Ectodermal cell (in vitro differentiated cells): ENCODE measurements at regions not wholly inside any gene's neighbourhood (a gene's known extent, or its start where the extent isn't known, plus 50 kb on each side); places are given as distances from the start of the nearest gene placed in this dataset.
A peak's percentile ranks its signal among the peaks of the same experiment; 100 is the strongest.
"Not testable (repeated sequence)": the region's sequence is repeated elsewhere in the genome, so short reads cannot be mapped to it uniquely, and the experiment has no call there.

Source experiments
- H3K27ac ChIP-seq: 2 replicates; pipeline ENCODE4 v1.7.0; 2013; ENCODE audit warnings: mild to moderate bottlenecking, low read depth, low read length; ENCODE audit not compliant: insufficient read depth, poor library complexity, severe bottlenecking
- H3K27me3 ChIP-seq: 2 replicates; pipeline ENCODE4 v1.7.0; 2013; ENCODE audit warnings: mild to moderate bottlenecking, low read length; ENCODE audit not compliant: insufficient read depth, control insufficient read depth, poor library complexity, severe bottlenecking
- H3K36me3 ChIP-seq: one replicate; pipeline ENCODE4 v1.7.0; 2013; ENCODE audit warnings: low read length; ENCODE audit not compliant: control insufficient read depth, insufficient read depth
- H3K4me1 ChIP-seq: one replicate; pipeline ENCODE4 v1.7.0; 2013; ENCODE audit warnings: low read length; ENCODE audit not compliant: control insufficient read depth, insufficient read depth
- H3K4me3 ChIP-seq: 2 replicates; pipeline ENCODE4 v1.7.0; 2013; ENCODE audit warnings: low read depth, low read length, control low read depth; ENCODE audit not compliant: insufficient read depth
- H3K9me3 ChIP-seq: 2 replicates; pipeline ENCODE4 v1.7.0; 2013; ENCODE audit warnings: mild to moderate bottlenecking, low read length, moderate library complexity; ENCODE audit not compliant: control insufficient read depth
- WGBS, 2 experiments: methylation state at CpG; one replicate each; pipeline ENCODE4 v1.1.7; 2013; ENCODE audit warnings: missing lambda C conversion rate in 2 of 2; 5-methylcytosine and 5-hydroxymethylcytosine counted together

DNA sequence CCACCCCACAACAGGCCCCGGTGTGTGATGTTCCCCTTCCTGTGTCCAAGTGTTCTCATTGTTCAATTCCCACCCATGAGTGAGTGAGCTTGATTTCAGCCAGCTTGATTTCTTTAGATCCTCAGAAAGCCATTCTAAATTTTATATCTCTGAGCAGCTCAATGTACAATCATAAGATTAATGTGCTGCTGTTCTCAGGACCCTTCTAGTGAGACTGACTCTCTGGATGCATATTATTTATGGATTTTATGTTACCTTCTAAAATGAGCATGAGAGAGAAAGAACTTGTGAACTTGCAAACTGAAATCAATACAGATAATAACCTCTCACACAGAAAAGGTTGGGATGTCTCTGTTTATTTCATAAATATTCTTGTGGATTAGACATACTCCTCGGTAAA lies 1133.5 kb upstream of the TMPRSS15 start:
- no peaks in the 10 kb centered on the region for H3K27me3 ChIP-seq
- H3K36me3 ChIP-seq = no peaks in the 10 kb centered on the region
- no peaks in the 10 kb centered on the region for H3K4me1 ChIP-seq
- H3K9me3 ChIP-seq = no peaks in the 10 kb centered on the region
- 95 to 100% methylated on average over 2 of the region's 2 CpGs for WGBS, 2 experiments
- no peak overlapping the region for H3K27ac ChIP-seq
- H3K4me3 ChIP-seq = no peak overlapping the region

DNA sequence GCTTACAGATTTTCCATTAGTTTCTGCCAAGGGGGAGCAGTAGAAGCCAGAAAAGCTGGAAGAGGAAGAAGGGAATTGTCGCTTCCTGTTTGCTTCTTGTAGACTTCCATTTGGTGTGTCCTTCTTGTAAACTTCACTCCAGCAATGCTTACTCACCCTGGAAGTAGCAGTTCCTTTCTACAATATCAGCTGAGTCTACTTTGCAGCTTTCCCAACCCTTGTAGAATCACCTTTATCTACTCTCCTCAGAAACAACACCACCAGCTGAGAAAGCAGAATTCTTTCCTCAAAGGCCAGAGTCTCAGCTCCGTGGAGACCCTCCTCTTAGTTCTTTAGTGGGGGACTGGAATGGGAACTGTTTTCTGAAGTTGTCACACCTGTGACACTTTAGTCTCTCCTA lies 1136.7 kb upstream of the TMPRSS15 start:
- Histone ChIP-seq H3K36me3 (no peaks in the 10 kb centered on the region), H3K4me3 (no peak overlapping the region), H3K27ac (no peak overlapping the region), H3K27me3 (no peaks in the 10 kb centered on the region), H3K9me3 (peaks cover 2% of the 10 kb centered on the region), H3K4me1 (no peaks in the 10 kb centered on the region)
- WGBS, 2 experiments = 69 to 83% methylated on average over 2 of the region's 2 CpGs

DNA sequence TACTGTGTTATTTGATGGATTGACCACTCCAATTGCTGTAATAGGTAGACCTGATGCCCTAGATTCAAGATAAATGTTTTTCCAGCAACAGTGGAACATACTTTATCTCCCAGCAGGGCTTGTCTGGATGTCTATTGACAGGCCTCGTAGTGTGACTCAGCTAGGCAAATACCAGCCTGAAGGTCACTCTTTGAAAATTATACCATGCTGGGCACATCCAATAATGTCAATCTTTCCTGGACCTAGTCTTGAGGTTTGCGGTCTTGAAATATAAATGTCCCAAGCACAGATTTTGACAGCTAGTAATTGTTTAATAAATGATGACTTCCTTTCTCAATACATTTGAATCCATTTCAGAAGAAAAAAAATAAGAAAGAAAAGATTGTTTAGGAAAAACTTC lies 1138.0 kb upstream of the TMPRSS15 start:
- H3K4me3 ChIP-seq = no peak overlapping the region
- 54 to 84% methylated on average over 1 to 2 of the region's 2 CpGs for WGBS, 2 experiments
- no peak overlapping the region for H3K27ac ChIP-seq
- H3K4me1 ChIP-seq = no peaks in the 10 kb centered on the region
- H3K36me3 ChIP-seq = no peaks in the 10 kb centered on the region
- no peaks in the 10 kb centered on the region for H3K27me3 ChIP-seq
- peaks cover 2% of the 10 kb centered on the region for H3K9me3 ChIP-seq

DNA sequence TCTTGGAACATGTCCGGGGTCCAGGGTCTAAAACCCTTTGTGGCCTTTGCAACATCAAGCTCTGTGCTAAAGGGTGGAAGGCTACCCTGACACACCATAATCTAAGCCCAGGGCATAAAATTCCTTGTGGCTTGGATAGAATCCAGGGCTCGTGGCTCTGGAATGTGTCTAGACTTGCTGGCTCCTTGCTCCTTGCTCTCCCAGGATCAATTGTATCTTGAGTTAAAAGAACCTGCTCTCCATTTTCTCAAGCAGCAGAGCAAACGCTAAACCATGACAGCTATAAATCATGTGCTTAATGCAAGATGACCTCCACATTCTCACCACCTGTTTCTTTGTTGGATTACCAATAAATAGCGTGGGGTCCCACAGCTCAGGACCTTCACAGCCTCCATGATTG lies 1140.9 kb upstream of the TMPRSS15 start:
- H3K36me3 ChIP-seq, H3K27me3 ChIP-seq, H3K4me1 ChIP-seq, H3K27ac ChIP-seq, H3K9me3 ChIP-seq, H3K4me3 ChIP-seq: not testable (repeated sequence)
- 92 to 93% methylated on average over 4 of the region's 4 CpGs for WGBS, 2 experiments

DNA sequence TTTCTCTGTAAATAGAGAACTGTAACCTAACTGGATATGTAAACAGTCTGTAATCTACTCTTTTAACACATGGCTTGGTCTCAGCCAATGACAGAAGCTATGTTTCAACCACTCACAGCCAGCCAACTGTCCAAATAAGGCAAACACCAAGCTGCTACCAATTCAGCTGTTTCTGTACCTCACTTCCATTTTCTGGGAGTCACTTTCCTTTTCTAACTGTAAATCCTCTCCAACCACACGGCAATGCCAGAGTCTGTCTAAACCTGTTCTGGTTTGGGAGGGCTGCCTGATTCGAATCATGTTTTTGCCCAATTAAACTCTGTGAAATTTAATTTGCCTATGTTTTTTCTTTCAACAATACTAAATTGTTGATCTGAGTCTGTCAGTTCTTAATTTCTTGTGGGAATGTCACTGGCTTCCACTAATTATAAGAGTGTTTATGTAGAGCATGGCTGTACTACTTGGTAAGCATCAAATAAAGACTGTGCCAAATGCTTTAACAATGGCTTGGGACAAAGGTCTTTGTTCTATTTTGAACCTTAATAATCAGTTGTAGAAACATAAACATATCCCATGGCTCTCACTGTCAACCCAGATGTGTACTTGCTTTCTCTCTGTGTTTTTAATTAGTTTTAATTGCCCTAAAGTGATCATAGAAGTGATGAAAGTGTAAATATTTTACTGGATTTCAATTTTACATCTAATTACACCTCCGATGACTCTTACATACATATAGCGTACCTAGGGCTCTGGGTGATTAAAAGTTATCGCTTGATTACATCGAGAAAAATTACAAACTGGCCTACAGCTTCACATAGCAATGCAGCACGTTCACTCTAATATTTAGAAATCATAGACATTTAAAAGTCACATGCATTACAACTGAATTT lies 1144.6 kb upstream of the TMPRSS15 start:
- no peaks in the 10 kb centered on the region for H3K27me3 ChIP-seq
- WGBS, 2 experiments = 81 to 92% methylated on average over 6 to 7 of the region's 7 CpGs

DNA sequence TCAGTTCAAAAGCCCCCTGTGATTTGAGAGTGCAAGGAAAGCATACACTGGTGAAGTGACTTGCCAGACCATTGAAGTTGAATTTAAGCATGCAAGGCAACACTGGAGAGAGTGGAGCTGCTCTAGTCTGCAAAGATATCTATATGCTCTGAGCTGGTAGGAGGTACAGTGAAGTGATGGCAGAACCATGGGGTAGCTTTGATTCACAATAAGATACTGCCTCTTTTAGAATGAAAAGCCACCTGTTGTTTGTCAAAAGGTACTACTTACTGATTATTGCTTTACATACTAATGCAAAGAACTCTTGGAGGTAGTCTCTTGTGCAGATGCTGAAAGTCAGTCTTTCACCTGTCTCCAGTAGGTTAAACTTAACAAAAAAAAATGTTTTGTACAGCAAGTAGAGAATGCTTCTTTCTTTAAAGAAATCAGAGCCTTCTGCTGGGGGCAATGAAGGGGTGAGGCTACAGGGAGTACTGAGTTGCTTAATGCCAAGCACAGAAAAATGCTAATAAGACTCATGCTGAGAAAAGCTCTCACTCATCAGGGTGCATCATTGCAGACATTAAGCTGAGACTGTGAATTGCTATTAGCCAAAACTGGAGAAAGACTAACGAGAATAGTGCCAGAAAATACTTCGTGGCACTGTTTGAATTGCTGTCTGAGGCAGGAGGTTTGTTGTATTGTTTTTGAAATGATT lies 1150.5 kb upstream of the TMPRSS15 start:
- H3K36me3 ChIP-seq = no peaks in the 10 kb centered on the region
- H3K4me3 ChIP-seq = no peak overlapping the region
- peaks cover 16% of the 10 kb centered on the region for H3K4me1 ChIP-seq
- H3K9me3 ChIP-seq = no peaks in the 10 kb centered on the region
- H3K27me3 ChIP-seq = no peaks in the 10 kb centered on the region
- H3K27ac ChIP-seq = peak overlapping the region; percentile 68
- 1 to 3% methylated on average over 2 of the region's 2 CpGs for WGBS, 2 experiments

More for the DNA sequence above, 1144.6 kb upstream of the TMPRSS15 start:
- Histone ChIP-seq H3K4me1 (peaks cover under 1% of the 10 kb centered on the region), H3K27ac (no peak overlapping the region), H3K36me3 (no peaks in the 10 kb centered on the region), H3K4me3 (no peak overlapping the region), H3K9me3 (peaks cover 2% of the 10 kb centered on the region)

DNA sequence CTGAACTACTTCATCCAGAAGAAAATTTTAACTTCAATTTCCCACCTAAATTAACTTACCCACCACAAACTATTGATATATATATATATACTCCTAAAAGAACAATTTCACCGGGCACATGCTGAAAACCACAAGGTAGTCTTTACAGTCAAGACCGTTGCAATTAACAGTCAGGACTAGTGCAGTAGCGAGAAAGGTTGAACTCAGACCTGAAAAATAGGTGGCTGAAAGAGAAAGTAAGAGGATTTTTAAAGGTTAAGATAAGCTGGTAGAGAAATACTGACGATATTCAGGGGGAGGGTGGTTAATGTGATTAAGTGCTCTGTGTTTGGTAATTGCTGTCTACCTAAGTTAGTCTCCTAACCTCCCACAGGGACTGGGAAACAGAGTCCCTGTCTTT lies 1153.5 kb upstream of the TMPRSS15 start:
- H3K36me3 ChIP-seq = no peaks in the 10 kb centered on the region
- no peak overlapping the region for H3K4me3 ChIP-seq
- H3K27ac ChIP-seq = no peak overlapping the region
- peaks cover 16% of the 10 kb centered on the region for H3K4me1 ChIP-seq
- H3K9me3 ChIP-seq = no peaks in the 10 kb centered on the region
- WGBS, 2 experiments = 92 to 94% methylated on average over 4 of the region's 4 CpGs
- H3K27me3 ChIP-seq = no peaks in the 10 kb centered on the region

DNA sequence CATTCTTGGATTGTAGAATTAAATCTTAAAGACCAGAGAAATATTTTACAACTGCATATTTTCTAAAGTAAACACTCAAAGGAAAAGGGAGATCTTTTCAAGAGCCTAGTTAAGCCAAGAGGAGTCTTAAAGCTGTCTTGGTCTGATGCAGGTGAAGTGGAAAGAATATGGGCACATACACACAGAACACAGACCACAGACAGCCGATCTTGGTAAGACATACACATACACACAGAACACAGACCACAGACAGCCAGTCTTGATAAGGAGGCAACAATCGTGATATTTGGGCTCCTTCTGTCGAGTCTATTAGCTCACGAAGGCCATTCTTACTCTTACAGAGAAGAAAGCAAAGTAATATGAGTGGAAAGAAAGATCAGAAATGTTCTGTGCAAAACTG lies 1153.9 kb upstream of the TMPRSS15 start:
- Histone ChIP-seq H3K27ac (no peak overlapping the region), H3K27me3 (no peaks in the 10 kb centered on the region), H3K36me3 (no peaks in the 10 kb centered on the region), H3K9me3 (no peaks in the 10 kb centered on the region), H3K4me1 (peaks cover 16% of the 10 kb centered on the region), H3K4me3 (no peak overlapping the region)
- 97 to 99% methylated on average over 4 of the region's 4 CpGs for WGBS, 2 experiments

DNA sequence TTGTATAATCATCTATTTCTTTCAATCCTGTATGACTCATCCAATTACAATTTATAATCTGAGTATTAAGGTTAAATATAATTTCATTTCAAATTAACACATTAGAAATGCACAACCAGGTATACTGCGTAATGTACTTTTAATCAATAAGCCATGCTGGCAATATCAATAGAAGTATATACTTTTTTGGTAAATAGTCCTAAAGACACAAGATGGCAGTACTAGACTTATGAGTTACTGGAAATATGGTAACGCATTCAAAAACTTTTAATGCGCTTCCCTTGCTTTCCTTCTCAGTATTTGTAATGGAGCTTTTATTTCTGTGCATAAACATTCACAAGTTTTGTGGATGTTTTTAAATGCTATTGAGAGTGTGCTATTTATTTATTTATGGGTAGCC lies 1162.0 kb upstream of the TMPRSS15 start:
- H3K27me3 ChIP-seq = no peaks in the 10 kb centered on the region
- no peak overlapping the region for H3K27ac ChIP-seq
- no peak overlapping the region for H3K4me3 ChIP-seq
- H3K9me3 ChIP-seq = no peaks in the 10 kb centered on the region
- H3K36me3 ChIP-seq = no peaks in the 10 kb centered on the region
- WGBS, 2 experiments = 100% methylated on average over 2 of the region's 3 CpGs
- H3K4me1 ChIP-seq = no peaks in the 10 kb centered on the region

DNA sequence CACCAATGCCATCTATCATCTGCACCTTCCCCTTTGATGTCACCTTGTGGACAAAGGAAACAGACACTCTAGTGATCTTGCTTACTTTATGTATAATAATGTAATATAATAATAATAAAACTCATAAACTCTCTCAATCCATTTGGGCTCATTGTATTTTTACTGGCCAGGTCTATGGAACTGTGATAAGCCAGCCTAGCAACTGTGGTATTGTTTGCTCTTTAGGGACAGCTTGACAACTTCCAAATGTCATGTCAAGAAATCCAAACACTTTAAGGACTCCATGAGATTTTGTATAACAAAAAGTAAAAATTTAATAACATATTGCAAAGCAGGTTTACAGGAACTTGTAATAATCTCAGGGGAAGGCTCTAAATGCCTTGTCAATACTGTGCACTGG lies 1163.4 kb upstream of the TMPRSS15 start:
- Histone ChIP-seq H3K27ac (no peak overlapping the region), H3K9me3 (no peaks in the 10 kb centered on the region), H3K4me3 (no peak overlapping the region), H3K36me3 (no peaks in the 10 kb centered on the region), H3K27me3 (no peaks in the 10 kb centered on the region), H3K4me1 (no peaks in the 10 kb centered on the region)
